ENCODE measurements at regions not wholly inside any gene's neighbourhood (a gene's known extent, or its start where the extent isn't known, plus 50 kb on each side); places are given as distances from the start of the nearest gene placed in this dataset.
"Not testable (repeated sequence)": the region's sequence is repeated elsewhere in the genome, so short reads cannot be mapped to it uniquely, and the experiment has no call there.

GRCh38 chr10:71007516-71007915 lies 119.2 kb upstream of the PCBD1 start:
- H3K4me3 ChIP-seq (ENCODE audit: low read depth, low read length), result no peak overlapping the region
- TF ChIP-seq, protein P1, sequence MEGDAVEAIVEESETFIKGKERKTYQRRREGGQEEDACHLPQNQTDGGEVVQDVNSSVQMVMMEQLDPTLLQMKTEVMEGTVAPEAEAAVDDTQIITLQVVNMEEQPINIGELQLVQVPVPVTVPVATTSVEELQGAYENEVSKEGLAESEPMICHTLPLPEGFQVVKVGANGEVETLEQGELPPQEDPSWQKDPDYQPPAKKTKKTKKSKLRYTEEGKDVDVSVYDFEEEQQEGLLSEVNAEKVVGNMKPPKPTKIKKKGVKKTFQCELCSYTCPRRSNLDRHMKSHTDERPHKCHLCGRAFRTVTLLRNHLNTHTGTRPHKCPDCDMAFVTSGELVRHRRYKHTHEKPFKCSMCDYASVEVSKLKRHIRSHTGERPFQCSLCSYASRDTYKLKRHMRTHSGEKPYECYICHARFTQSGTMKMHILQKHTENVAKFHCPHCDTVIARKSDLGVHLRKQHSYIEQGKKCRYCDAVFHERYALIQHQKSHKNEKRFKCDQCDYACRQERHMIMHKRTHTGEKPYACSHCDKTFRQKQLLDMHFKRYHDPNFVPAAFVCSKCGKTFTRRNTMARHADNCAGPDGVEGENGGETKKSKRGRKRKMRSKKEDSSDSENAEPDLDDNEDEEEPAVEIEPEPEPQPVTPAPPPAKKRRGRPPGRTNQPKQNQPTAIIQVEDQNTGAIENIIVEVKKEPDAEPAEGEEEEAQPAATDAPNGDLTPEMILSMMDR (IDR thresholded peaks at IDR 0.05; ENCODE audit: borderline replicate concordance, insufficient read depth, low read depth, low read length), result no peak

DNA sequence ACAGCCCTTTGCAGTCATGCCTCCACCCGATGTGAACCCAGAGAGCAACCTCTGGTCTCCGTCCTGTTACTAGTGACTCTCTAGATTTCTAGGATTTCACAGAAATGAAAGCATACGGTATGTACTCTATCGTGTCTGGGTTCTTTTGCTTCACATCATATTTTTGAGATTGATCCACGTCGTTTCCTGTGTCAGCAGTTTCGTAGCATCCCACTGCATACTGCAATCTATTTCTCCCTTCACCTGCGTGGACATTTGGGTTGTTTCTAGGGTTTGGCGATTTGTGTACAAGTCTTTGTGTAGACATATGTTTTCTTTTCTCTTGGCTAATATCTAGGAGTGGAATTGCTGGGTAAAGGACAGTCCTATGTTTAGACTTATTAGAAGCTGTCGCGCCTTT lies 119.8 kb upstream of the PCBD1 start:
- no peak overlapping the region for H3K4me3 ChIP-seq (ENCODE audit: low read depth, low read length)
- TF ChIP-seq, protein P1 (IDR thresholded peaks at IDR 0.05; ENCODE audit: borderline replicate concordance, insufficient read depth, low read depth, low read length), result no peak

- no peak overlapping the region for H3K4me3 ChIP-seq (ENCODE audit: low read depth, low read length)
- TF ChIP-seq, protein P1 (IDR thresholded peaks at IDR 0.05; ENCODE audit: borderline replicate concordance, insufficient read depth, low read depth, low read length), result no peak
These were observed 120.8 kb upstream of the PCBD1 start for GRCh38 chr10:71009126-71009525.

DNA sequence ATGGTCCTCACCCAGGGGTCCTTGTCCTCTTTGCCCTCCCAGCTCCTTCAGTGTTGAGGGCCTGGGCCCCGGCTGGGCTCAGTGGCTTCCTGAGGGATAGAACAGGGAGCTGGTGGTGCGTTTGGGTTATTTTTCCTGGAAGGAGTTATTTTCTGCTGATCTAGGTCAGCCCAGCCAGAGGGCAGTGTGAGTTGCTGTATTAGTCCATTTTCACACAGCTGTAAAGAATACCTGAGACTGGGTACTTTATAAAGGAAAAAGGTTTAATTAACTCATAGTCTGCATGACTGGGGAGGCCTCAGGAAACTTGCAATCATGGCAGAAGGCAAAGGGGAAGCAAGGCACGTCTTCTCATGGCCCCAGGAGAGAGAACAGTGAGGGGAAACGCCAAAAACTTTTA lies 122.4 kb upstream of the PCBD1 start:
- no peak overlapping the region for H3K4me3 ChIP-seq (ENCODE audit: low read depth, low read length)
- TF ChIP-seq, protein P1 (IDR thresholded peaks at IDR 0.05; ENCODE audit: borderline replicate concordance, insufficient read depth, low read depth, low read length), result no peak

- no peak overlapping the region for H3K4me3 ChIP-seq (ENCODE audit: low read depth, low read length)
- TF ChIP-seq, protein P1 (IDR thresholded peaks at IDR 0.05; ENCODE audit: borderline replicate concordance, insufficient read depth, low read depth, low read length), result no peak
These were observed 122.8 kb upstream of the PCBD1 start for GRCh38 chr10:71011141-71011540.

DNA sequence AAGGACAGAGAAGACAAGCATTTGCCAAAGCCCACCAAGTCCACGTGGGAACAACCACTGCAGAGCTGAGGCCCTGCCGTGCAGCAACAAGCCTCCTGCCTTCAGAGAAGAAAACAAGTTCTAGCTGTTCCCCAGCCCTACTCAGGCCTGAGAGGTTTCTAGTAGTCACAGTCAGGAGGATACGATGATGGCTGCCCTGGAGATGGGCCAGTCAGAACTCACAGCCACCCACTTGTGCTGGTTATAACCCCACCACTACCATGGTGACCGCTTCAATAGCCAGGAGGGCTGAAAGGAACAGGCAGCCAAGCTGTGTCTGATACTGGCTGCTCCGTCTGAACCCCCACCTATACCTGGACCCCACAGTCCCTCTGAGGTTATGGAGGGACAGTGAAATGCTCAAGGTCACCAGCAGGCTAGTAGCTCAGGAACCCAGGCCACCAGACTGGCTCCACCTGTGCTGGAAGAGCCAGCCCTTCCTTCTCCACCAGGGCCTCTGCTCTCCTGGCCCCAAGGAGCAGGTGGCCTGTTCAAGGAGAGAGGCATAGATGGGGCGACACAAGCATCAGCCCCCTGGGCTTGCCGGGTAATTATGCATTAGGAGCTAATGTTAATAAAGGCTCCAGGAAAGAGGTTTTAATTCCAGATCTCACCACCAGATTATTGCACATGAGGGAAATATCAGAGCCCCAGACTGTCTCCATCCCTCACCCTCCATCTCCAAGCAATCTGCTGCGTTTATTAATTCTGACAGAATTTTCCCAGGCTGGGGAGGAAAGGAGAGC lies 125.8 kb upstream of the PCBD1 start:
- TF ChIP-seq, protein P1 (IDR thresholded peaks at IDR 0.05; ENCODE audit: borderline replicate concordance, insufficient read depth, low read depth, low read length), result no peak

DNA sequence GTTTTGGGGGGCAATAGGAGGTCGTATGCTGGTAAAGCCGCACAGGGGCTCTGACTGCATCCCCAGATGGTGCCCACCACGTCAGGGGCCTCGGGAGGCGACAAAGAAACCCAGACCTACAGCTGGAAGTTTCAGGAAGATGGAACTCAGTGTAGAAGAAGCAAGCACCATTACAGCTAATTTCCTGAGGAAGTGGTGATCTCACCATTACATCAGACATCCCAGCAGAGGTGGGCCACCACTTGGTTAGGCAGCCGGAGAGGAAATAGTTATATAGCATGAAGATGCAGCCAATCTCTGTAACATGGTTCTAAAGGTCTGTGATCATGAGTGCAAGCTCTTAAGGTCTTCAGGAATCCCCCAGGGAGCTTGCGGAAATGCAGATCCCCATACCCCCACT lies 127.3 kb upstream of the PCBD1 start:
- no peak overlapping the region for H3K4me3 ChIP-seq (ENCODE audit: low read depth, low read length)
- TF ChIP-seq, protein P1 (IDR thresholded peaks at IDR 0.05; ENCODE audit: borderline replicate concordance, insufficient read depth, low read depth, low read length), result no peak

More for the DNA sequence above, 125.8 kb upstream of the PCBD1 start:
- no peak overlapping the region for H3K4me3 ChIP-seq (ENCODE audit: low read depth, low read length)

DNA sequence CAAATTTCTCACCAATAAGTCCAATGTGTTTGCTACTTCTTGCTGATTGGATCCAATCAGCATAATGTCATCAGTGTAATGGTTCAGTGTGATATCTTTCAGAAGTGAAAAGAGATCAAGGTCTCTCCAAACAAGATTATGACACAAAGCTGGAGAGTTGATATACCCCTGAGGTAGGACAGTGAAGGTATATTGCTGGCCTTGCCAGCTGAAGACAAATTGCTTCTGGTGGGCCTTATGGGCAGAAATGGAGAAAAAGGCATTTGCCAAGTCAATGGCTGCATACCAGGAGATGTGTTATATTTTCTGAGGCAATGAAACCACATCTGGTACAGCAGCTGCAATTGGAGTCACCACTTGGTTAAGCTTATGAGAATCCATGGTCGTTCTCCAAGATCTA lies 131.7 kb upstream of the PCBD1 start:
- H3K4me3 ChIP-seq (ENCODE audit: low read depth, low read length), result not testable (repeated sequence)
